ENCODE measurements at regions not wholly inside any gene's neighbourhood (a gene's known extent, or its start where the extent isn't known, plus 50 kb on each side); places are given as distances from the start of the nearest gene placed in this dataset.

- TF ChIP-seq, protein P1, sequence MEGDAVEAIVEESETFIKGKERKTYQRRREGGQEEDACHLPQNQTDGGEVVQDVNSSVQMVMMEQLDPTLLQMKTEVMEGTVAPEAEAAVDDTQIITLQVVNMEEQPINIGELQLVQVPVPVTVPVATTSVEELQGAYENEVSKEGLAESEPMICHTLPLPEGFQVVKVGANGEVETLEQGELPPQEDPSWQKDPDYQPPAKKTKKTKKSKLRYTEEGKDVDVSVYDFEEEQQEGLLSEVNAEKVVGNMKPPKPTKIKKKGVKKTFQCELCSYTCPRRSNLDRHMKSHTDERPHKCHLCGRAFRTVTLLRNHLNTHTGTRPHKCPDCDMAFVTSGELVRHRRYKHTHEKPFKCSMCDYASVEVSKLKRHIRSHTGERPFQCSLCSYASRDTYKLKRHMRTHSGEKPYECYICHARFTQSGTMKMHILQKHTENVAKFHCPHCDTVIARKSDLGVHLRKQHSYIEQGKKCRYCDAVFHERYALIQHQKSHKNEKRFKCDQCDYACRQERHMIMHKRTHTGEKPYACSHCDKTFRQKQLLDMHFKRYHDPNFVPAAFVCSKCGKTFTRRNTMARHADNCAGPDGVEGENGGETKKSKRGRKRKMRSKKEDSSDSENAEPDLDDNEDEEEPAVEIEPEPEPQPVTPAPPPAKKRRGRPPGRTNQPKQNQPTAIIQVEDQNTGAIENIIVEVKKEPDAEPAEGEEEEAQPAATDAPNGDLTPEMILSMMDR (conservative IDR thresholded peaks at IDR 0.05; ENCODE audit: low read length), result no peak
- no peak for TF ChIP-seq EZH2phosphoT487 (IDR thresholded peaks at IDR 0.05; ENCODE audit: borderline replicate concordance)
These were observed 267.6 kb upstream of the IGF1R start for GRCh38 chr15:98380721-98381120.

Data from Loucy (cell line).